Vagina (tissue), 2 donors: ENCODE measurements at regions not wholly inside any gene's neighbourhood (a gene's known extent, or its start where the extent isn't known, plus 50 kb on each side); places are given as distances from the start of the nearest gene placed in this dataset.

Experiments
- CTCF ChIP-seq, 3 experiments: fragments of 450-650 bp in 2 of 3; fragments of 200-600 bp in 1 of 3; sonication (generic) in 1 of 3; IDR thresholded peaks; one replicate each; pipeline ENCODE4 v1.5.1; 2017 to 2019; ENCODE audit warnings: antibody characterized with exemption in 3 of 3, mild to moderate bottlenecking in 2 of 3, moderate library complexity in 2 of 3
- POLR2A ChIP-seq, 2 donors: fragments of 450-650 bp; IDR thresholded peaks; one replicate each; pipeline ENCODE4 v1.6.1; 2017; ENCODE audit warnings: antibody characterized with exemption in 2 of 2, mild to moderate bottlenecking in 2 of 2, moderate library complexity in 2 of 2
- POLR2AphosphoS5 ChIP-seq, 2 donors: sonication (generic); formaldehyde crosslinking; IDR thresholded peaks; one replicate each; pipeline ENCODE4 v1.9.0; 2017; ENCODE audit warnings: antibody characterized with exemption in 2 of 2, mild to moderate bottlenecking in 2 of 2, low read depth in 1 of 2; ENCODE audit not compliant: insufficient read depth in 1 of 2

- TF ChIP-seq CTCF (IDR thresholded peaks at IDR 0.05) (no peak), POLR2A (IDR thresholded peaks at IDR 0.05) (no peak), POLR2AphosphoS5 (IDR thresholded peaks at IDR 0.05; ENCODE audit: insufficient read depth in 1 of 2, low read depth in 1 of 2) (no peak)
Measured at GRCh38 chr9:28255174-28255573, 681.9 kb upstream of the C9orf72 start.
